Breast epithelium (tissue), 3 donors: ENCODE measurements at regions not wholly inside any gene's neighbourhood (a gene's known extent, or its start where the extent isn't known, plus 50 kb on each side); places are given as distances from the start of the nearest gene placed in this dataset.

ENCODE experiments used
- CTCF ChIP-seq, 3 donors: fragments of 450-650 bp; IDR thresholded peaks; one replicate each; pipeline ENCODE4 v1.5.1; 2016 to 2017; ENCODE audit warnings: antibody characterized with exemption in 3 of 3, mild to moderate bottlenecking in 3 of 3, moderate library complexity in 3 of 3
- POLR2A ChIP-seq: fragments of 450-650 bp; IDR thresholded peaks from one replicate; pipeline ENCODE4 v1.6.1; 2016; ENCODE audit warnings: antibody characterized with exemption, mild to moderate bottlenecking, moderate library complexity

GRCh38 chr1:113231866-113232265 is 158.4 kb upstream of the MAGI3 start:
- TF ChIP-seq CTCF (IDR thresholded peaks at IDR 0.05) (no peak), POLR2A (no peak)
